Mucosa of descending colon (tissue), 3 donors: ENCODE measurements at regions not wholly inside any gene's neighbourhood (a gene's known extent, or its start where the extent isn't known, plus 50 kb on each side); places are given as distances from the start of the nearest gene placed in this dataset.

ENCODE experiments used
- ATAC-seq: fragments of 200-7000 bp; cut with Tn5 transposase; one replicate; pipeline ENCODE4 v1.9.1; 2020; ENCODE audit warnings: mild to moderate bottlenecking, moderate library complexity
- DNase-seq, 3 donors: peaks; one replicate each; pipeline ENCODE4 v3.0.0-alpha.2; 2020
- H3K36me3 ChIP-seq: fragments of 200-600 bp; one replicate; pipeline ENCODE4 v1.8.0; 2021; ENCODE audit warnings: low read depth, mild to moderate bottlenecking
- H3K4me1 ChIP-seq: fragments of 200-600 bp; one replicate; pipeline ENCODE4 v1.8.0; 2021; ENCODE audit warnings: low read depth, mild to moderate bottlenecking
- H3K4me3 ChIP-seq: fragments of 200-600 bp; one replicate; pipeline ENCODE4 v1.8.0; 2021; ENCODE audit warnings: mild to moderate bottlenecking
- H3K9me3 ChIP-seq: fragments of 200-600 bp; one replicate; pipeline ENCODE4 v1.8.0; 2021; ENCODE audit warnings: mild to moderate bottlenecking
- CTCF ChIP-seq: fragments of 200-600 bp; IDR thresholded peaks from one replicate; pipeline ENCODE4 v1.8.0; 2022; ENCODE audit warnings: antibody characterized with exemption, mild to moderate bottlenecking
- intact Hi-C, 2 donors: fragments of 100-400 bp; cut with DNase I in 1 of 2; cut with micrococcal nuclease in 1 of 2; formaldehyde crosslinking; loops; one replicate each; pipeline versions ENCODE4 v1.11.0 to v1.11.1; 2022; cut with DNase I, micrococcal nuclease
- donor health status: DM: no; HTN: no; CAD: no; lungs with moderate emphysema.
- donor health status: DM: no; HTN: no; CAD: no.
- donor health status: DM: no; HTN: yes; CAD: no.

DNA sequence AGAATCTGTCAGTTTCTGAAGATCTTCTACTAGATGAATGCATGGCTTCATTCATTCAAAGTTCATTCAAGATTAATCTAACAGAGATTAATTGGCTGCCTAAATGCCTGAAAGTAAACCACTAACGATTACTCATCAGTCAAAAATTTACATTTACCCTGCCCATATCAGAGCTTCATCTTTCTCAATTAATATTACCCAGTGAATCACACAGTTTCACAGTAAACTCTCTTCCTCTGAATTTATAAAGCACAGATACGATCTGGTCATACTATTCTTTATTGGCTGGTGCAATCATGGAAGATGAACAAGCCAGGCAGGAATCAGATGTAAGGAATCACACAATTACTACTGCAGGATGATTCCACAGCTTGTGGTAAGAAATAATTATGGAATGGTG, 377.7 kb downstream of the SLC16A7 start:
- ATAC-seq: no peak
- H3K9me3 ChIP-seq: no peaks in the 10 kb centered on the region
- intact Hi-C loops: no loop called here

DNA sequence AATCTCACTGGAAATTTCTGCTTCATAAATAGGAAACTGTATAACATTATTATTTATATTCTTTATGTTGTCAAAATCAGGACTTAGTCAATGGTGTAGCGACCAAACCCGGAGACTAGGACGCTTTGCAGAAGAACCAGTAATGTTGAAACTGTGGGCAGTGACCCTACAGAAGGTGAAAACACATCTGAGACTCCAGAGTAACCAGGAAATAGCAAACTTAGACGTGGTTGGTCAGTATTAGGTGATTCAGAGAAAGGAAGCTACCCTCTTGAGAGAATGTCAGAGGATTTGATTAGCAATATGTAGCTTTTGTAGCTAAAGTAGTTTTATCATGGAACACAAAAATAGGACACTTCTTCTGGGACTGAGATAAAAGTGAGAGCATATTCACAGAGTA, 381.9 kb downstream of the SLC16A7 start:
- TF ChIP-seq CTCF: no peak

More for the DNA sequence above, 377.7 kb downstream of the SLC16A7 start:
- no peak for TF ChIP-seq CTCF
- H3K4me1 ChIP-seq: no peaks in the 10 kb centered on the region
- no peak overlapping the region for H3K4me3 ChIP-seq
- no peak for DNase-seq
- H3K36me3 ChIP-seq: no peaks in the 10 kb centered on the region

DNA sequence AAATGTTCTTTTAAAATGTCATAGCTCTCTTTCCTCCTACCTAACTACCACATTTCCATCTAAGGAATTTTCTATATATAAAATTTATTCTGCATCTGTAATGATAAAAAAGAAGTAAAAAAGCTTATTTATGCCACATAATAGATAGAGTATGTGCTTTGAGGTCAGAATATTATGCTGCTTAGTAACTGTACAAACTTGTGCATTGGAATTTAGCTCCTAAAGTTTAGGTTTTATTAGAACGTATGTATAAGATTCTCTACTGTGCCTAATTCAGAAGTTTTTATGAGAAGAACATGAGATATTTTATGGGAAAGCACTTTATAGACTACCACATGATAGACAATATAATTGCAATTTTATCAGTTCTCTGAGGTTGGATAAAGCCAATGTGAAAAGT, 384.6 kb downstream of the SLC16A7 start:
- DNase-seq: no peak
- no peak overlapping the region for H3K4me3 ChIP-seq
- no peak for ATAC-seq
- no peaks in the 10 kb centered on the region for H3K4me1 ChIP-seq
- H3K9me3 ChIP-seq: no peaks in the 10 kb centered on the region
- TF ChIP-seq CTCF: no peak
- no peaks in the 10 kb centered on the region for H3K36me3 ChIP-seq
- intact Hi-C loops: no loop called here

More for the DNA sequence above, 381.9 kb downstream of the SLC16A7 start:
- no peak overlapping the region for H3K4me3 ChIP-seq
- H3K4me1 ChIP-seq: no peaks in the 10 kb centered on the region
- no peak for DNase-seq
- no peak for ATAC-seq
- H3K9me3 ChIP-seq: no peaks in the 10 kb centered on the region
- intact Hi-C loops: no loop called here
- H3K36me3 ChIP-seq: no peaks in the 10 kb centered on the region

DNA sequence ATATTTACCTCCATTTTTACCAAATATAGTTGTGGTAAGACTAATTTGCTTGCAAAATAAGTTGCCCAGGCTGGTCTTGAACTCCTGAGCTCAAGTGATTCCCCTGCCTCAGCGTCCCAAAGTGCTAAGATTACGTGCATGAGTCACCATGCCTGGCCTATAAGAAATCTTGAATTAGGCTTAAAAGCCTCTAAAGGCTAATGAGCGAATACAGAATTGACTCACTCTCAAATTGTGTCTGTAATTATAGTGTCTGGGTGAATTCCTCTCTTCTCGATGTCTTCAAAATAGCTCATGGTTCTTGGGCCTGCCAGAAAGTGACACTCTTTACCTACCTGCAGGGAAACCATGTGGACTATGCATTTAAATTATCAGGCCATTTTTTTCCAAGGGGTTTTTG, 403.5 kb downstream of the SLC16A7 start:
- Histone ChIP-seq H3K36me3 (no peaks in the 10 kb centered on the region), H3K4me3 (no peak overlapping the region), H3K4me1 (no peaks in the 10 kb centered on the region), H3K9me3 (no peaks in the 10 kb centered on the region)
- DNase-seq: no peak
- no peak for TF ChIP-seq CTCF
- no peak for ATAC-seq
- intact Hi-C loops: no loop called here

DNA sequence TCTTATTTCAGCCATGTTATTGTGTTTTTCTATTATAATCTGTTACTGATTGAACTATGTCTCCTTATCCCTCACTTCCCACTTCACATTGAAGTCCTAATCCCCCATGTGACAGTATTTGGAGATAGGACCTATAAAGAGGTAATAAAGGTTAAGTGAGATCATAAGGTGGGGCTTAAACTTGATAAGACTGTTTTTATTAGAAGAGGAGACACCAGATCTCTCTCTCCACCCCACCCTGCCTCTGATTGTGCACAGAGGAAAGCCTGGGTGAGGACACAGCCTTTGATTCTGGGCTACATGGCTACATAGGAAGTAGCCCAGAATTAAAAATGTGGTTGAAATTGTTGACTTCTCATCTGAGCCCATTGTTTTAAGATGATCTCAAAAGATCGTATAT, 414.7 kb downstream of the SLC16A7 start:
- no peak for DNase-seq
- intact Hi-C loops: no loop called here

More for the DNA sequence above, 414.7 kb downstream of the SLC16A7 start:
- Histone ChIP-seq H3K36me3 (no peaks in the 10 kb centered on the region), H3K4me3 (no peak overlapping the region), H3K9me3 (no peaks in the 10 kb centered on the region), H3K4me1 (no peaks in the 10 kb centered on the region)
- ATAC-seq: no peak
- no peak for TF ChIP-seq CTCF
